ENCODE measurements at regions not wholly inside any gene's neighbourhood (a gene's known extent, or its start where the extent isn't known, plus 50 kb on each side); places are given as distances from the start of the nearest gene placed in this dataset.

DNA sequence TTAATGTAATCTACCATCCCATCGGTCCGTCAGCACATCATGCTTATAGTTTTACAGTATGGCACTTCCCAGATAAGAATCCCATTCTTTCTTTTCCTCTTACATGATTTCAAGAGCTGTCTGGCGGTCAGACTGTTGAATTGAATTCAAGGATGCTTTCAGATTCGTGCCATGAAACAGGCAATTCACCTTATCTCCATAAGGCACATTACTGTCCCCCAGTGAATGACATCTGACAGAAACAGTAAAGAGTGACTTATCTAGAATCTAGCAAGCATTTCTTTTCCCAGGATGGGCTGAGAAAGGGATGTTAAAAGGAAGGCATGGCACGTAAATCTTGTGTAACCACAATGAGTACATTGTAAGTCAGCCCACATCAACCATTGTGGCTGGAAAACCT lies 61.1 kb upstream of the SEM1 start:
- TF ChIP-seq, protein P1, sequence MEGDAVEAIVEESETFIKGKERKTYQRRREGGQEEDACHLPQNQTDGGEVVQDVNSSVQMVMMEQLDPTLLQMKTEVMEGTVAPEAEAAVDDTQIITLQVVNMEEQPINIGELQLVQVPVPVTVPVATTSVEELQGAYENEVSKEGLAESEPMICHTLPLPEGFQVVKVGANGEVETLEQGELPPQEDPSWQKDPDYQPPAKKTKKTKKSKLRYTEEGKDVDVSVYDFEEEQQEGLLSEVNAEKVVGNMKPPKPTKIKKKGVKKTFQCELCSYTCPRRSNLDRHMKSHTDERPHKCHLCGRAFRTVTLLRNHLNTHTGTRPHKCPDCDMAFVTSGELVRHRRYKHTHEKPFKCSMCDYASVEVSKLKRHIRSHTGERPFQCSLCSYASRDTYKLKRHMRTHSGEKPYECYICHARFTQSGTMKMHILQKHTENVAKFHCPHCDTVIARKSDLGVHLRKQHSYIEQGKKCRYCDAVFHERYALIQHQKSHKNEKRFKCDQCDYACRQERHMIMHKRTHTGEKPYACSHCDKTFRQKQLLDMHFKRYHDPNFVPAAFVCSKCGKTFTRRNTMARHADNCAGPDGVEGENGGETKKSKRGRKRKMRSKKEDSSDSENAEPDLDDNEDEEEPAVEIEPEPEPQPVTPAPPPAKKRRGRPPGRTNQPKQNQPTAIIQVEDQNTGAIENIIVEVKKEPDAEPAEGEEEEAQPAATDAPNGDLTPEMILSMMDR (IDR thresholded peaks at IDR 0.05): no peak
- no peak for TF ChIP-seq EP300 (IDR thresholded peaks at IDR 0.05; ENCODE audit: low read depth)
- no peak for TF ChIP-seq POLR2AphosphoS5 (IDR thresholded peaks at IDR 0.05)
- no peak for TF ChIP-seq POLR2A (IDR thresholded peaks at IDR 0.05)

All from transverse colon (tissue), 4 donors.